Uterus (tissue), 2 donors: ENCODE measurements at regions not wholly inside any gene's neighbourhood (a gene's known extent, or its start where the extent isn't known, plus 50 kb on each side); places are given as distances from the start of the nearest gene placed in this dataset.

ENCODE experiments used
- CTCF ChIP-seq, 4 experiments: fragments of 200-600 bp in 2 of 4; fragments of 450-650 bp in 2 of 4; sonication (generic) in 2 of 4; IDR thresholded peaks; one replicate each; pipeline ENCODE4 v1.5.1; 2016 to 2019; ENCODE audit warnings: antibody characterized with exemption in 4 of 4, mild to moderate bottlenecking in 2 of 4, moderate library complexity in 1 of 4
- POLR2A ChIP-seq, 2 donors: fragments of 450-650 bp; IDR thresholded peaks; one replicate each; pipeline ENCODE4 v1.6.1; 2016; ENCODE audit warnings: antibody characterized with exemption in 2 of 2, mild to moderate bottlenecking in 1 of 2, moderate library complexity in 1 of 2

GRCh38 chr5:89336111-89336510 is 453.1 kb upstream of the MEF2C start:
- TF ChIP-seq CTCF (IDR thresholded peaks at IDR 0.05) = no peak
- TF ChIP-seq POLR2A (IDR thresholded peaks at IDR 0.05) = no peak
